ENCODE measurements at regions not wholly inside any gene's neighbourhood (a gene's known extent, or its start where the extent isn't known, plus 50 kb on each side); places are given as distances from the start of the nearest gene placed in this dataset.

DNA sequence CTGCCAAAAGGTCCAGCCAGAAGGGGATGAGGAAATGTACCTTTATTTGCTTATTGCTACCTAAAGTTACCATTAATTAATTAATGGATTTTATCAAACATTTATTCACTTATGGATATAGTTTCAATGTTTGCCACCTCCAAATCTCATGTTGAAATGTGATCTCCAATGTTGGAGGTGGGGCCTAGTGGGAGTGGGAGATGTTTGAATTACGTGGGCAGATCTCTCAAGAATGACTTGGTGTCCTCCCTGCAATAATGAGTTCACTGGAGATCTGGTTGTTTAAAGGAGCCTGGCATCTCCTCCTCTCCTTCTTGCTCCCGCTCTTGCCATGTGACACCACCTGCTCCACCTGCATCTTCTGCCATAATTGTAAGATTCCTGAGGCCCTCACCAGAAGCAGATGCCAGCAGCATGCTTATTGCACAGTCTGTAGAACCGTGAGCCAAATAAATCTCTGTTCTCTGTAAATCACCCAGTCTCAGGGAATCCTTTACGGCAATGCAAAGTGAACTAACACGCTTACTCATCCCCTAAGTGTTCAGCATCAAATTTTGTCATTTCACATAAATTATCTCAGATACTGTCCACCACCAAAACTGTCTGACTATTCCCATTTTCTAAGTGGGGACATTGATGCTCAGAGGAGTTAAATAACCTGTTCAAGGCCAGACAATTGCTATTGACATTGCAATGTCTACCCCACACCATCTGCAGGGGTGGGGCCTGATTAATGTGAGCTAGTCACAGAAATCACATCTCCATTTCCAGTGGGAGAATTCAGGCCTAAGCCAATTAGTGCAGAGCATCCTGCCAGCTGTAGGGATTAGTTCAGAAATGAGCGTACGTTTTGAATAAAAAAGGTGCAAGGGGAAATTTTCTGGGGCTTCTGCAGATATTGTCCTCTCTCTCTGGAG lies 51.6 kb upstream of the SYN3 start:
- H3K27ac Mint-ChIP-seq = no peak overlapping the region
- H3K4me3 Mint-ChIP-seq = no peak overlapping the region
- no peaks in the 10 kb centered on the region for H3K27me3 Mint-ChIP-seq
- no peaks in the 10 kb centered on the region for H3K9me3 Mint-ChIP-seq (ENCODE audit: low read depth)
- ATAC-seq (no peak), DNase-seq (no peak)
- H3K36me3 Mint-ChIP-seq (ENCODE audit: low read depth) = no peaks in the 10 kb centered on the region
- POLR2A ChIA-PET = no interaction called here
- H3K4me1 Mint-ChIP-seq = peaks cover 2% of the 10 kb centered on the region
- intact Hi-C loops (cut with DNase I, micrococcal nuclease) = no loop called here
- CTCF ChIA-PET = interaction anchor here (0.6 kb wide), 1 partner anchor 91 kb away, joined by 3 read pairs; no protein-coding TSS in a partner anchor

DNA sequence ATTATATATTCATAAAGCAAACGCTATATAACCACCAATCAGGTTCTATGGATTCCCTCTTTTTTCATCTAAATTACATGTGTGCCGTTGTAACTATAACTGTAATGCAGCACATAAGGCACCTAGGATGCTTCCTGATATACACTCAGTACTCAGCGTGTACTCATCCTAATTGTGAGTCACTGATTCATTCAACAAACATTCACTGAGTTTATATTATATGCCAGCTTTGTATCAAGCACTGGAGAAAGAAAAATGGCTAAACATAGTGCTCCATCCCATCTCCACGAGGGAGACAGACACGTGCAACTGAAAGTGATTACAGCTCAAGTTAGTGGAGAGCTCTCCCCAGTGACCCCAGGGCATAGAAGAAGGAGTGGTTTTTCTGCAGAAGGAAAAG lies 49.9 kb upstream of the SYN3 start:
- Mint-ChIP-seq H3K9me3 (ENCODE audit: low read depth) (no peaks in the 10 kb centered on the region), H3K4me3 (no peak overlapping the region), H3K36me3 (ENCODE audit: low read depth) (no peaks in the 10 kb centered on the region), H3K4me1 (peaks cover 2% of the 10 kb centered on the region), H3K27ac (no peak overlapping the region), H3K27me3 (peaks cover 2% of the 10 kb centered on the region)
- no peak for DNase-seq
- ChIA-PET POLR2A (no interaction called here), CTCF (no interaction called here)
- no peak for ATAC-seq
- intact Hi-C loops (cut with DNase I, micrococcal nuclease) = no loop called here
